ENCODE measurements at regions not wholly inside any gene's neighbourhood (a gene's known extent, or its start where the extent isn't known, plus 50 kb on each side); places are given as distances from the start of the nearest gene placed in this dataset.

DNA sequence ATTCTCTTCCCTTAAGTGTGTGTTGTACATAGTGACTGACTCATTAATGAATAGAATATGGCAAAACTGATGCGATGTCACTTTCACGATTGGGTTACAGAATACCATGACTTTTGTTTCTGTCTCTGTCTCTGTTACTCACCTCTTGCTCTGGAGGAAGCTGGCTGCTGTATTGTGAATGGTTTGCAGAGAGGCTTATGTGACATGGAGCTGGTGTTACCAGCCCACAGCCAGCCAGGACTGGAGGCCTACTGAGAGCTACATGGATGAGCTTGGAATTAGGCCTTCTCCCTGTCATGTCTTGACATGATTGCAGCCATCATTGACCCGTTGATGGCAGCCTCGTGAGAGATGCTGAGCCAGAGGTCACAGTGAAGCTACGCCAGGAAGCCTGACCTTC is 161.9 kb downstream of the TAF11L14 start:
- Histone ChIP-seq H3K36me3 (ENCODE audit: control insufficient read depth in 2 of 2, insufficient read depth in 2 of 2, low read length in 2 of 2) (no peaks in the 10 kb centered on the region), H3K4me3 (ENCODE audit: low read length in 2 of 2) (no peak overlapping the region), H3K9ac (ENCODE audit: low read depth in 1 of 2, low read length in 2 of 2) (no peak overlapping the region), H3K4me1 (ENCODE audit: control insufficient read depth in 2 of 2, insufficient read depth in 2 of 2, low read length in 2 of 2) (no peaks in the 10 kb centered on the region), H3K27ac (ENCODE audit: low read depth in 2 of 2, low read length in 2 of 2) (no peak overlapping the region), H3K27me3 (ENCODE audit: control insufficient read depth in 2 of 2, insufficient read depth in 2 of 2, low read length in 2 of 2) (no peaks in the 10 kb centered on the region), H3K9me3 (ENCODE audit: control insufficient read depth in 2 of 2, low read length in 2 of 2) (no peaks in the 10 kb centered on the region)

GRCh38 chr5:17796757-17797396 is 162.6 kb downstream of the TAF11L14 start:
- H3K9me3 ChIP-seq (ENCODE audit: control insufficient read depth in 2 of 2, low read length in 2 of 2), result no peaks in the 10 kb centered on the region
- no peak overlapping the region for H3K9ac ChIP-seq (ENCODE audit: low read depth in 1 of 2, low read length in 2 of 2)
- no peaks in the 10 kb centered on the region for H3K36me3 ChIP-seq (ENCODE audit: control insufficient read depth in 2 of 2, insufficient read depth in 2 of 2, low read length in 2 of 2)
- no peak overlapping the region for H3K27ac ChIP-seq (ENCODE audit: low read depth in 2 of 2, low read length in 2 of 2)
- H3K4me3 ChIP-seq (ENCODE audit: low read length in 2 of 2), result no peak overlapping the region
- no peaks in the 10 kb centered on the region for H3K4me1 ChIP-seq (ENCODE audit: control insufficient read depth in 2 of 2, insufficient read depth in 2 of 2, low read length in 2 of 2)
- no peaks in the 10 kb centered on the region for H3K27me3 ChIP-seq (ENCODE audit: control insufficient read depth in 2 of 2, insufficient read depth in 2 of 2, low read length in 2 of 2)

GRCh38 chr5:17799521-17799920 is 165.3 kb downstream of the TAF11L14 start:
- Histone ChIP-seq H3K4me3 (ENCODE audit: low read length in 2 of 2) (no peak overlapping the region), H3K4me1 (ENCODE audit: control insufficient read depth in 2 of 2, insufficient read depth in 2 of 2, low read length in 2 of 2) (no peaks in the 10 kb centered on the region), H3K27me3 (ENCODE audit: control insufficient read depth in 2 of 2, insufficient read depth in 2 of 2, low read length in 2 of 2) (no peaks in the 10 kb centered on the region), H3K36me3 (ENCODE audit: control insufficient read depth in 2 of 2, insufficient read depth in 2 of 2, low read length in 2 of 2) (no peaks in the 10 kb centered on the region), H3K27ac (ENCODE audit: low read depth in 2 of 2, low read length in 2 of 2) (no peak overlapping the region), H3K9me3 (ENCODE audit: control insufficient read depth in 2 of 2, low read length in 2 of 2) (no peaks in the 10 kb centered on the region), H3K9ac (ENCODE audit: low read depth in 1 of 2, low read length in 2 of 2) (no peak overlapping the region)

DNA sequence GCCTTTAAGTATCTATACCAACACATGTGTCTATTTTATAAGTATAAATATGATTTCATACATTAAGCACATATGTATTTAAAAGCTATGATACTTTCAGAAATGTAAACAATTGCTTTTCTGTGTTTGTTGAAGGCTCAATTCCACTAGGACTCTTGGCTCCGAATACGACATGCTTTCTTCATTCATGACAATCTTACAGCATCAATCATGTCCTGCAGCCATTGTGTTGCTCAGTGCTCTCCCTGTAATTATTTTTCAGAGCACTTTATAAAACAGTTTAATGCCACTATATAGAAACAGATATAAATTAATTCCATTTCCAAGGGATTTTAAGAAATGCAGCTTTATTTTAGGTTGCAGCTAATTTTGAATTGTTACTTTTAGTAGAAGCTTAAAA is 167.3 kb downstream of the TAF11L14 start:
- no peaks in the 10 kb centered on the region for H3K9me3 ChIP-seq (ENCODE audit: control insufficient read depth in 2 of 2, low read length in 2 of 2)
- H3K36me3 ChIP-seq (ENCODE audit: control insufficient read depth in 2 of 2, insufficient read depth in 2 of 2, low read length in 2 of 2), result no peaks in the 10 kb centered on the region
- no peak overlapping the region for H3K27ac ChIP-seq (ENCODE audit: low read depth in 2 of 2, low read length in 2 of 2)

DNA sequence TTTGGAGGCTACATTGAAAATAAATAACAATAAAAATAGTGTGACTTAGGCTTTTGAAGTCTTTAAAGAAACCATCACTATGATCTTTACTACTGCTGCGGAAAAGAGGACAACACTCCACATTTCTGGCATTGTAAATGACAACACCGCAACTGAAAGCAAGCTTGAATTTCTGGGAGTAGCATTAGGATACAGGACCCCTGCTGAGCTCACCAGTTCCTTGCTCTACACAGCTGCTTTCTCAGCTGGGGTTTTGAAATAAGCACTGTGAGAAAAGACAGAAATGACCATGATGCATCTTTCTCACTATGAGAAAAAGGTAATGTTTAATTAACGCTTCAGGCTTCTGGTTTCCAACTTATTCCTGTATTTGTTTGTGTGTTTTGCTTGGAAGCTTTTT is 168.0 kb downstream of the TAF11L14 start:
- Histone ChIP-seq H3K27me3 (ENCODE audit: control insufficient read depth in 2 of 2, insufficient read depth in 2 of 2, low read length in 2 of 2) (no peaks in the 10 kb centered on the region), H3K36me3 (ENCODE audit: control insufficient read depth in 2 of 2, insufficient read depth in 2 of 2, low read length in 2 of 2) (no peaks in the 10 kb centered on the region), H3K9ac (ENCODE audit: low read depth in 1 of 2, low read length in 2 of 2) (no peak overlapping the region), H3K9me3 (ENCODE audit: control insufficient read depth in 2 of 2, low read length in 2 of 2) (no peaks in the 10 kb centered on the region), H3K4me3 (ENCODE audit: low read length in 2 of 2) (no peak overlapping the region), H3K27ac (ENCODE audit: low read depth in 2 of 2, low read length in 2 of 2) (no peak overlapping the region), H3K4me1 (ENCODE audit: control insufficient read depth in 2 of 2, insufficient read depth in 2 of 2, low read length in 2 of 2) (no peaks in the 10 kb centered on the region)

More for the DNA sequence above, 167.3 kb downstream of the TAF11L14 start:
- no peaks in the 10 kb centered on the region for H3K27me3 ChIP-seq (ENCODE audit: control insufficient read depth in 2 of 2, insufficient read depth in 2 of 2, low read length in 2 of 2)
- H3K4me1 ChIP-seq (ENCODE audit: control insufficient read depth in 2 of 2, insufficient read depth in 2 of 2, low read length in 2 of 2), result no peaks in the 10 kb centered on the region
- no peak overlapping the region for H3K9ac ChIP-seq (ENCODE audit: low read depth in 1 of 2, low read length in 2 of 2)
- no peak overlapping the region for H3K4me3 ChIP-seq (ENCODE audit: low read length in 2 of 2)

DNA sequence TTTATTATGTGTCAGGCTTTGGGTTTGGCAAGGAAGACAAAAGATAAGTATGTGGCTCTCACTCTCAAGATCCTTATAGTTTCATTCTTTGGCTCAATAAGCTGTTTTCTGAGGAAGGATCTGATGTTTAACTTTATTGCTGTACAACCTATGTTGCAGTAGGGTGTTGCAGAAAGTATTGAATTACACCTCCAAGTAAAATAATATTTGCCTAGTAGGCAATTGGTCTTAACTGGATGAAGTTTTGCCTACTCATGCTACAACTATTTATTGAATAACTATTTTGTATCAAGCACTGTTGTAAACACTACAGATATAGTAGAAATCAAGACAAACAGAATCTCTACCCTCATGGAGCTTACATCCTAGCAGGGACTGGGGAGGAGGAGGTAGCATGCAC is 169.7 kb downstream of the TAF11L14 start:
- Histone ChIP-seq H3K4me3 (ENCODE audit: low read length in 2 of 2) (no peak overlapping the region), H3K27me3 (ENCODE audit: control insufficient read depth in 2 of 2, insufficient read depth in 2 of 2, low read length in 2 of 2) (no peaks in the 10 kb centered on the region), H3K9ac (ENCODE audit: low read depth in 1 of 2, low read length in 2 of 2) (no peak overlapping the region), H3K36me3 (ENCODE audit: control insufficient read depth in 2 of 2, insufficient read depth in 2 of 2, low read length in 2 of 2) (no peaks in the 10 kb centered on the region), H3K4me1 (ENCODE audit: control insufficient read depth in 2 of 2, insufficient read depth in 2 of 2, low read length in 2 of 2) (no peaks in the 10 kb centered on the region), H3K9me3 (ENCODE audit: control insufficient read depth in 2 of 2, low read length in 2 of 2) (no peaks in the 10 kb centered on the region), H3K27ac (ENCODE audit: low read depth in 2 of 2, low read length in 2 of 2) (no peak overlapping the region)

DNA sequence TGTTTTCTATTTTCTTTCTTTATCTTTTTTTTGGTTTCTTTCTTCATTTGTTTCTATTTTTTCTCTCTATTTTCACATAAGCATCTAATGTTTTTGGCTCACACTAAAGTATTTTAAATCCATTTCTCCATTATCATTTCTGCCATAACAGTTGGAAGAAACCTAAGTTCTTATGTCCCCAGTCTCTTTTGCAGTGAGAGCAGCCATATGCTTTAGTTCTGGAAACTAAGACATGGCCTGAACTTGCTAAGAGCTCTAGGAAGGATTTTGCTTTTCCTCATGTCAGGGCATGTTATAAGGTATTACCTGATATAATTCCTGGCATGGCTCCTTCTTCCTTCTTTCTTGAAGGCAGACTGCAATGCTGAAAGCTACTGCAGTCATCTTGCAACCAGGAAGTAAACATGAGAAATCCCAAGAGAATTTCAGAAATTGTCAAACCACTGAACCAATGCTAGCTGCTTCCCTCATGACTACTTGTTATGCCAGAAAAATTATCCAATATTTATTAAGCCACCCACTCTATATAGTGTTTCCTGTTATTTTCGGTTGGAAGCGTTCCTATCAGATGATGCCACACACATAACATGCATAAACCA is 171.1 kb downstream of the TAF11L14 start:
- H3K4me3 ChIP-seq (ENCODE audit: low read length in 2 of 2), result no peak overlapping the region
- no peaks in the 10 kb centered on the region for H3K27me3 ChIP-seq (ENCODE audit: control insufficient read depth in 2 of 2, insufficient read depth in 2 of 2, low read length in 2 of 2)
- H3K4me1 ChIP-seq (ENCODE audit: control insufficient read depth in 2 of 2, insufficient read depth in 2 of 2, low read length in 2 of 2), result no peaks in the 10 kb centered on the region
- H3K27ac ChIP-seq (ENCODE audit: low read depth in 2 of 2, low read length in 2 of 2), result no peak overlapping the region
- H3K36me3 ChIP-seq (ENCODE audit: control insufficient read depth in 2 of 2, insufficient read depth in 2 of 2, low read length in 2 of 2), result no peaks in the 10 kb centered on the region
- H3K9me3 ChIP-seq (ENCODE audit: control insufficient read depth in 2 of 2, low read length in 2 of 2), result no peaks in the 10 kb centered on the region
- no peak overlapping the region for H3K9ac ChIP-seq (ENCODE audit: low read depth in 1 of 2, low read length in 2 of 2)

DNA sequence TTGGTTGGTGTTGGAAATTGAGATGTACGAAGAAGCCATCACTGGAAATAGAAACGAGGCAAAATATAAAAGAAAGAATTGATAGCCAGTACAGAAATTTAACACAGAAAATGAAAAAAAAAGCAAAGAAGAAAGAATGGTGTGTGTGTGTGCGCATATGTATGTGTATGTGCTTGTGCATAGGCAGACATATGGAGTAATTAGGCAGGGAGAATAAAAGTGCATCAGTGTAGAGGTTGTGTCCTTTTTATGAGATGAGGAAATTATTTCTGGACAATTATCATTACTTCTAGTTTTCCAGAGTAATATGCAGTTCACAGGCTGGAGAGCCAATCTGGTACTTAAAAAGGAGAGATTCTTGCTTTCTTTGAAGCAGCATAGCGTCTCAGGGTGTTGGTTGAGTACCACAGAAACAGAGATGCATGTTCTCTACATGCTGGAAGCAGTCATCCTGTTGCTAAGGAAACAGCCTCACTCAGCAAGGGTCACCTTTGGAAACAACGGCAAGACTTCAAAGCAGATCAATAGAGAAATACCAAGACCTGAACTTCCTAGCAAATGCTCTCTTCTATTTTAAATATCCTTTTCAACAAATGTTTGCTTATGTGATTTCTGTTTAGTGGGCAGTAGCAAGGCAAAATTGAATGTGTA is 172.7 kb downstream of the TAF11L14 start:
- Histone ChIP-seq H3K27ac (ENCODE audit: low read depth in 2 of 2, low read length in 2 of 2) (no peak overlapping the region), H3K36me3 (ENCODE audit: control insufficient read depth in 2 of 2, insufficient read depth in 2 of 2, low read length in 2 of 2) (no peaks in the 10 kb centered on the region), H3K4me1 (ENCODE audit: control insufficient read depth in 2 of 2, insufficient read depth in 2 of 2, low read length in 2 of 2) (no peaks in the 10 kb centered on the region), H3K9me3 (ENCODE audit: control insufficient read depth in 2 of 2, low read length in 2 of 2) (no peaks in the 10 kb centered on the region), H3K27me3 (ENCODE audit: control insufficient read depth in 2 of 2, insufficient read depth in 2 of 2, low read length in 2 of 2) (no peaks in the 10 kb centered on the region), H3K9ac (ENCODE audit: low read depth in 1 of 2, low read length in 2 of 2) (no peak overlapping the region), H3K4me3 (ENCODE audit: low read length in 2 of 2) (no peak overlapping the region)

DNA sequence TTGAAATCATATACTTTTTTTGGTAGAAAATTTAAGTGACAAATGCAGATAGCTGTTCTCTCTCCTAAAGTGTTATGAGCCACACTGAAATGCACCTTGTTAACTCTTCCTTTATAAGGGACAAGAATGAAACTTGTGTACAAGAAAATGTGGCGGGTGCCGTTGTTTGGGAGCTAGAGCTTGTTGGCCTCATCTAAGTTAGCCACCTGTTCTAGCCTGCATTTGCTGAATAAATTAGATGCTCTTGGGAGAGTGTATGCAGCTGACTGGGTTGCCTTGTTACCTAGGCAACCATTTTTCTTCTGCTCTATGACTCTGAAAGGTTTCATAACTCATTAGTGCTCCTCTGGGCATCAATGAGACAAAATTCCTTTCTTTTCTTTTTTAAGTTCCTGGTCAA is 174.3 kb downstream of the TAF11L14 start:
- no peaks in the 10 kb centered on the region for H3K4me1 ChIP-seq (ENCODE audit: control insufficient read depth in 2 of 2, insufficient read depth in 2 of 2, low read length in 2 of 2)
- H3K4me3 ChIP-seq (ENCODE audit: low read length in 2 of 2), result no peak overlapping the region
- no peaks in the 10 kb centered on the region for H3K9me3 ChIP-seq (ENCODE audit: control insufficient read depth in 2 of 2, low read length in 2 of 2)
- no peak overlapping the region for H3K27ac ChIP-seq (ENCODE audit: low read depth in 2 of 2, low read length in 2 of 2)
- H3K36me3 ChIP-seq (ENCODE audit: control insufficient read depth in 2 of 2, insufficient read depth in 2 of 2, low read length in 2 of 2), result no peaks in the 10 kb centered on the region
- no peaks in the 10 kb centered on the region for H3K27me3 ChIP-seq (ENCODE audit: control insufficient read depth in 2 of 2, insufficient read depth in 2 of 2, low read length in 2 of 2)
- H3K9ac ChIP-seq (ENCODE audit: low read depth in 1 of 2, low read length in 2 of 2), result no peak overlapping the region

DNA sequence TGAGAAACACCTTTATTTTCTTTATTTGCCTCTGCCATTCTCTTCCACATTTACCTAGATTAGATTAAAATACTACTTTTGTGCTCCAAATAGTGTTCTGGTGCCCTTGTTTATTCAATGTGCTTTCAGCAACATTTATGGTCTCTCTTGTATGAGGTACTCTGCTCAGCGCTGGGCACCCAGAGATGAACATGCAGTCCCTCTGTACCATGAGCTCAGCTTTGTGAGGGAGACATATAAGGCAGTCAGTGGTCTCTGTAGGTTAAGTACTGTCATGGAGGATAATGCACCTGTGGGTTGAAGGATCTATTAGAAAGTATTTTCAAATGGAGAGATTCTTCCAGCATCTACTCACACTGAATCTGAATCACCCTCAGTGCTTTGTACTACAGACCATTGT is 176.5 kb downstream of the TAF11L14 start:
- Histone ChIP-seq H3K27me3 (ENCODE audit: control insufficient read depth in 2 of 2, insufficient read depth in 2 of 2, low read length in 2 of 2) (no peaks in the 10 kb centered on the region), H3K4me1 (ENCODE audit: control insufficient read depth in 2 of 2, insufficient read depth in 2 of 2, low read length in 2 of 2) (no peaks in the 10 kb centered on the region), H3K36me3 (ENCODE audit: control insufficient read depth in 2 of 2, insufficient read depth in 2 of 2, low read length in 2 of 2) (no peaks in the 10 kb centered on the region)

More for the DNA sequence above, 176.5 kb downstream of the TAF11L14 start:
- H3K9me3 ChIP-seq (ENCODE audit: control insufficient read depth in 2 of 2, low read length in 2 of 2), result no peaks in the 10 kb centered on the region
- no peak overlapping the region for H3K4me3 ChIP-seq (ENCODE audit: low read length in 2 of 2)
- H3K9ac ChIP-seq (ENCODE audit: low read depth in 1 of 2, low read length in 2 of 2), result no peak overlapping the region
- H3K27ac ChIP-seq (ENCODE audit: low read depth in 2 of 2, low read length in 2 of 2), result no peak overlapping the region
